ENCODE measurements at regions not wholly inside any gene's neighbourhood (a gene's known extent, or its start where the extent isn't known, plus 50 kb on each side); places are given as distances from the start of the nearest gene placed in this dataset.

DNA sequence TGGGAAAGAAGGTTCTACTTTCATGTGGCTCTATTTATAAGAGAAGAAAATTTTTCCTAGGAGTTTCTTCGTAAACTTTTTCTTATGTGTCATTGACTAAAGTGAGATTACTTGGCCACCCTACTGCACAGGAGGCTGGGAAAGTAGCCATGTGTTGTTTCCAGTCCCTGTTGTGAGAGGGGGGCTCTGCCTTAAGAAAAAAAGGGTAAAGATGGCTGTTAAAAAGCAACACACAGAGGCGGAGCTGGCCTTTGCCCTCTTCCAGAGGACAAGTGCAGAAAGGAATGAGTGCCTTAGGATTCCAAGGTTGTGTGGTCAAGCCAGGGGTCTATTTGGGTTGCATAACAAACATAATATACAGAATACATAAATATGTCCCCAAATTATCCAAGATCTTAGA, 230.0 kb upstream of the CXCR4 start:
- in situ Hi-C loops (cut with HindIII; ENCODE audit: low sequenced_read_pairs): no loop called here
- DNase-seq (ENCODE audit: low read depth): no peak
- no peak overlapping the region for H3K4me3 ChIP-seq (ENCODE audit: low read depth, low read length)
- TF ChIP-seq, protein P1, sequence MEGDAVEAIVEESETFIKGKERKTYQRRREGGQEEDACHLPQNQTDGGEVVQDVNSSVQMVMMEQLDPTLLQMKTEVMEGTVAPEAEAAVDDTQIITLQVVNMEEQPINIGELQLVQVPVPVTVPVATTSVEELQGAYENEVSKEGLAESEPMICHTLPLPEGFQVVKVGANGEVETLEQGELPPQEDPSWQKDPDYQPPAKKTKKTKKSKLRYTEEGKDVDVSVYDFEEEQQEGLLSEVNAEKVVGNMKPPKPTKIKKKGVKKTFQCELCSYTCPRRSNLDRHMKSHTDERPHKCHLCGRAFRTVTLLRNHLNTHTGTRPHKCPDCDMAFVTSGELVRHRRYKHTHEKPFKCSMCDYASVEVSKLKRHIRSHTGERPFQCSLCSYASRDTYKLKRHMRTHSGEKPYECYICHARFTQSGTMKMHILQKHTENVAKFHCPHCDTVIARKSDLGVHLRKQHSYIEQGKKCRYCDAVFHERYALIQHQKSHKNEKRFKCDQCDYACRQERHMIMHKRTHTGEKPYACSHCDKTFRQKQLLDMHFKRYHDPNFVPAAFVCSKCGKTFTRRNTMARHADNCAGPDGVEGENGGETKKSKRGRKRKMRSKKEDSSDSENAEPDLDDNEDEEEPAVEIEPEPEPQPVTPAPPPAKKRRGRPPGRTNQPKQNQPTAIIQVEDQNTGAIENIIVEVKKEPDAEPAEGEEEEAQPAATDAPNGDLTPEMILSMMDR (IDR thresholded peaks at IDR 0.05; ENCODE audit: low read depth, low read length, missing control alignments): no peak

DNA sequence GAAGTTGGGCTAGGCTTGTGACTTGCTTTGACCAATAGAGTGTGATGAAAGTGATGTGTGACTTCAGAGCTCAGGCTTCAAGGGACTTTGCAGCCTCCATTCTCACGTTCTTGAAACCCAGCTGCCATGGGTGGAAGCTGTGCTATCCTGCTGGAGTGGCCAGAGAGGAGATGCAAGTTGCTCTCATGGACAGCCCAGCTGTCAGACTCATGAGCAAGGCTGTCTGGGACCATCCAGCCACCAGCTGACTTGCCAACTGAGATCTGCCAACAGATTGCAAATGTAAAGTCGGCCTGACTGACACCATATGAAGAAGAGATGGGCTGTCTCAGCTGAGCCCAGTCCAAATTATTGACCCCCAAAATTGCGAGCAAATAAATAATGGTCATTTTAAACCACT, 226.4 kb upstream of the CXCR4 start:
- TF ChIP-seq, protein P1 (IDR thresholded peaks at IDR 0.05; ENCODE audit: low read depth, low read length, missing control alignments): no peak
- no peak overlapping the region for H3K4me3 ChIP-seq (ENCODE audit: low read depth, low read length)
- in situ Hi-C loops (cut with HindIII; ENCODE audit: low sequenced_read_pairs): no loop called here
- DNase-seq (ENCODE audit: low read depth): no peak

DNA sequence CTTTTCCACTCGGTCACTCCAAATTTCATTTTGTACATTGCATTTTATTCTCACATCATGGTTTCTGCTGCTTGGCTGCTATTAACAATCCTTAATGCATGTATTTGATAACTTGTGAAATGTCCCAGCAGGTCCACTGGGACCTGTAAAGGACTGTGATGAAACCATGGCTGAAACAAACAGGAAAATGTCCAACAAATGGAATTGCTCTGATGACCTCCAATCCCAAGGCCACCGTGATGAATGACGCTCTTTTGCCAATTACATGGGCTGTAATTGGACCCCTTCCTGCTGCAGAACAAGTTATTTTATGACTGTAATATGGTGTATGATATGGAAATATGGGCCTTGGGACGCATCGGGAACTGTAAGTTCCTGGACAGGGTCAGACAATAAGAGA, 224.2 kb upstream of the CXCR4 start:
- H3K4me3 ChIP-seq (ENCODE audit: low read depth, low read length): no peak overlapping the region
- in situ Hi-C loops (cut with HindIII; ENCODE audit: low sequenced_read_pairs): no loop called here
- no peak for DNase-seq (ENCODE audit: low read depth)
- TF ChIP-seq, protein P1 (IDR thresholded peaks at IDR 0.05; ENCODE audit: low read depth, low read length, missing control alignments): no peak

DNA sequence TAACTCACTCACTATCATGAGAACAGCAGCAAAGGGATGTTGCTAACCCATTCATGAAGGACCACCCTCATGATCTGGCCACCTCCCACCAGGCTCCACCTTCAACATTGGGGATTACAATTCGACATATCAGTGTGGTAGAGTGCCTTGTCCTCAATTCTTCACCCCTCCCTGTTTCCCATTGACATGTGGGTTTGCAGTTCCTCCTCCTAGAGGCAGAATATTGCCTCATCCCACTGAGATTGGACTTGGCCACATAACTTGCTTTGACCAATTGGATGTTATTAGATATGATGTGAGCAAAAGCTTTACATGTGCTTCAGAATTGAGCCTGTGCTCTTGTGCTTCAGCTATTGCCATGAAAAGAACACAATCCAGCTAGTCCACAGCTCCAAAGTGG, 217.0 kb upstream of the CXCR4 start:
- in situ Hi-C loops (cut with HindIII; ENCODE audit: low sequenced_read_pairs): no loop called here
- no peak overlapping the region for H3K4me3 ChIP-seq (ENCODE audit: low read depth, low read length)
- TF ChIP-seq, protein P1 (IDR thresholded peaks at IDR 0.05; ENCODE audit: low read depth, low read length, missing control alignments): no peak
- no peak for DNase-seq (ENCODE audit: low read depth)

DNA sequence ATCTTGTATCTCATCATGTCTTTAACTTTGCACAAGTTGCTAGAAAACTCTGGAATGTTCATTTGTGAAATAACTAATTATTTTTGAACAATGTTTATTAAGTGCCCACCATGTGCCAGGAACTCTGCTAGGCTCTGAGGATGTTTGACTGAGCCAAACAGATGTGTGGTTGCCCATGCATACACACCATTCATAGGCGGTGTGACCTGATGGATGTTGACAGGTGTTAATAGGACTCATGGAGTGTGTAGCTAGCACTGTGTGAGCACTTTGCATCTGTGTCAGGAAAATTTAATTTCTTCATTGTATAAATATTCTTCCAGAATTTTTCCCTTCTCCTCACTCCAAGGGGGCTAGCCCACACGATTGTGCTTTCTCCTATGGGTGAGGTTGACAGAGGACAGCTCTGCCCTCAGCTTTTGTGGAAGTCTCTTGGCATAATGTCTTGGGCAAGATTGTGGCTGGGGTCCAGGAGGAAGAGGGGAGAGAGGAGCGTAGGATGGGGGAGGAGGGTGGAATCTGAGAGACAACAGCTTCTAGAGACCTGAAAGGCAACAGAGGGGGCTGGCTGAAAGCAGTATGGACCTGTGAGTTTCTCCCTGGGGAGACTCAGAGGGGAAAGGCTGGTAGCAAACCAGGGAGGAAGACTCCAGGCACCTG, 214.6 kb upstream of the CXCR4 start:
- TF ChIP-seq, protein P1 (IDR thresholded peaks at IDR 0.05; ENCODE audit: low read depth, low read length, missing control alignments): no peak

DNA sequence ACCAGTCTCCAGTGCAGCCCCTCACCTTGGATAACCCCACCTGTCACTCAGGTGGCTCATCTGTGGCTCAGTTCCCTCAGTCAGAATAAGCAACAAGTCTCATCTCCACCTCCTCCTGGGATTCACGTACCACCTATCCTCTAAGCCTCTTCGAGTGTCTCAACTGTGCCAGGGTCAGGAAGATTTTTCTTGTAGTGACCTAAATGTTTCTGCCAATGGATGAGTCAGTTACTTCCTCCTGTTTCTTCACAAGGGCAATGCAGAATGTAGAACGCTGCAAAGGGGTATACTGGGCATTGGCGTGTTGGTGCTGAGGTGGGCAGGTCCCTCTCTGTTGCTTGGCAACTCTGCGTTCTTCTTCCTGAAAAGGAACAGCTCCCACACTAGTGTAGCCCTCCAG, 213.3 kb upstream of the CXCR4 start:
- in situ Hi-C loops (cut with HindIII; ENCODE audit: low sequenced_read_pairs): no loop called here
- TF ChIP-seq, protein P1 (IDR thresholded peaks at IDR 0.05; ENCODE audit: low read depth, low read length, missing control alignments): no peak
- no peak for DNase-seq (ENCODE audit: low read depth)
- H3K4me3 ChIP-seq (ENCODE audit: low read depth, low read length): no peak overlapping the region

More for the DNA sequence above, 214.6 kb upstream of the CXCR4 start:
- DNase-seq (ENCODE audit: low read depth): no peak
- in situ Hi-C loops (cut with HindIII; ENCODE audit: low sequenced_read_pairs): no loop called here
- H3K4me3 ChIP-seq (ENCODE audit: low read depth, low read length): no peak overlapping the region

Data from astrocyte of the cerebellum (primary cell).